Caki2 (cell line): ENCODE measurements at regions not wholly inside any gene's neighbourhood (a gene's known extent, or its start where the extent isn't known, plus 50 kb on each side); places are given as distances from the start of the nearest gene placed in this dataset.
"Not testable (repeated sequence)": the region's sequence is repeated elsewhere in the genome, so short reads cannot be mapped to it uniquely, and the experiment has no call there.

Experiments used
- DNase-seq: peaks from one replicate; pipeline ENCODE4 v3.0.0-alpha.2; 2015; ENCODE audit warnings: low read depth
- in situ Hi-C: cut with HindIII; loops from 2 replicates; pipeline ENCODE4 v1.10.0; 2016; ENCODE audit warnings: low sequenced_read_pairs, low pct_unique_long_range_greater_than_20kb, mixed read lengths

- in situ Hi-C loops: no loop called here
- DNase-seq: no peak
These were observed 360.9 kb downstream of the ADGRD1 start for GRCh38 chr12:131314524-131315090.

DNA sequence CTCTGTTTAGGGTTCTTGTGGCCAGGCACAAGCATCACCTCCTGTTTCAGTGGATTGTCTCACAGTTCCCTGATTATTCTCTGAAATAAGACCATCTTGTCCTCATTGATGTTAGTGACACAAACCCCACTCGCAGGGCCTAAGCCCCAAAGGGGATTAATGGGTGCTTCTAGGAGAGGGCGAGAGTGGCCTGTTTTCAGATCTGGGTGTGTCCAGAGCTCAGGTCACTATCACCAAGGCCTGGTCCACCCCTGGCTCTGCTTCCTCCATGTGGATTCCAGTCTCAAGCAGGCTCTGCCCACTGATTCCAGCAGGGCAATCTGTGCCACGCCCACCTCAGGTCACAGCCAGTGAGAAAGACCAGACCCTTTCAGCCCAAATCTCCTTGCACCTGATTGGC is 361.9 kb downstream of the ADGRD1 start:
- DNase-seq: no peak
- in situ Hi-C loops: no loop called here

- in situ Hi-C loops: no loop called here
- no peak for DNase-seq
These were observed 362.7 kb downstream of the ADGRD1 start for GRCh38 chr12:131316388-131316787.

DNA sequence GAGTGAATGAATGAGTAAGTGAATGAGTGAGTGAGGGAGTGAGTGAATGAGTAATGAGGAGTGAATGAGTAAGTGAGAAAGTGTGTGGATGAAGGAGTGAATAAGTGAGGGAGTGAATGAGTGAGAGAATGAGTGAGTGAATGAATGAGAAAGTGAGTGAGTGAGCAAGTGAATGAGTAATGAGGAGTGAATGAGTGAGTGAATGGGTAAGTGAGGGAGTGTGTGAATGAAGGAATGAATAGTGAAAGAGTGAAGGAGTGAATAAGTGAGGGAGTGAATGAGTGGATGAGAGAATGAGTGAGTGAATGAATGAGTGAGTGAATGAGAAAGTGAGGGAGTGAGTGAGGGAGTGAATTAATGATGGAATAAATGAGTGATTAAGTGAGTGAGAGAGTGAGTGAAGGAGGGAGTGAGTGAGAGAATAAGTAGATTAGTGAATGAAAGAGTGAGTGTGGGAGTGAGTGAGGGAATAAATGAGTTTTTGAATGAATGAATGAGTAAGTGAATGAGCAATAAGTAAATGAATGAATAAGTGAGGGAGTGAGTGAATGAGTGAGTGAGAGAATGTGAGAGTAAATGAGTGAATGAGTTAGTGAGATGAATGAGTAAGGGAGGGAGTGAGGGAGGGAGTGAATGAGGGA is 364.5 kb downstream of the ADGRD1 start:
- no peak for DNase-seq
- in situ Hi-C loops: no loop called here

- DNase-seq: no peak
- in situ Hi-C loops: no loop called here
These were observed 368.3 kb downstream of the ADGRD1 start for GRCh38 chr12:131321988-131322387.

DNA sequence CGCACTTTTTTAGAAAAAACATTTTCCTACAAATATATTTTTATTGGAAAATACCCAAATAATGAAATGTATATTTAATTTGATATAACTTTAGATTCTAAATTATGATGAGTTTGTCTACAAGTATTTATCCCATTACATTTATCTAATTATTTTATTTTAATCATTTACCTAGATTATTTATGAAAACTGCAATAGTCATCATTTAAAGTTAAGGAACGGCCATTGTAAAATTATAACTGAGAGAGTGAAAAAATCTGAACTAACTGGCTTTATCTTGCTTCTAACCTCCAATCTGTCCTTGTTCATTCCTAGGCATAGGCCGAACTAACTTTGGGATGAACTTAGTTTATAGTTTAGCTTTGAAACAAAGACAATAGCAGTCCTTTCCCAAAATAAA is 368.8 kb downstream of the ADGRD1 start:
- in situ Hi-C loops: not testable (repeated sequence)

DNA sequence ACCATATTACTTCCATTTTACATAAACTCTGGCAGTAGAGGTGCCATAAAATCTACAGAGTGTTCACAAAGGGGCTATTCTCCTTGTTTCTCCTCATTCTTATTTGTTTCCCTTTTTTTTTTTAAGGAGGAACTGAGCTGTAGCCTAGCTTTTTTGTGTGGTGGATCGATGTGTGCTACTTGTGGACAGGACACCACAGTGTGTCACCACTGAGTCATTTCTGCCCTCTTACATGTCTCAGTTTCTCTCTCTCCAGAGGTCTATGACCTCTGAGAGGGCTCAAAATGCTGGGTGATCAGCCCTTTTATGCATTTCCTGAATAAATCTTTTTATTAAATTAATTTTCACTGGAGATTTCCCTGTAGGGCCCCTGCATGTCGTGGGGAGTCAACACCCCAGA is 370.2 kb downstream of the ADGRD1 start:
- in situ Hi-C loops: no loop called here
- DNase-seq: no peak

More for the DNA sequence above, 368.8 kb downstream of the ADGRD1 start:
- not testable (repeated sequence) for DNase-seq

DNA sequence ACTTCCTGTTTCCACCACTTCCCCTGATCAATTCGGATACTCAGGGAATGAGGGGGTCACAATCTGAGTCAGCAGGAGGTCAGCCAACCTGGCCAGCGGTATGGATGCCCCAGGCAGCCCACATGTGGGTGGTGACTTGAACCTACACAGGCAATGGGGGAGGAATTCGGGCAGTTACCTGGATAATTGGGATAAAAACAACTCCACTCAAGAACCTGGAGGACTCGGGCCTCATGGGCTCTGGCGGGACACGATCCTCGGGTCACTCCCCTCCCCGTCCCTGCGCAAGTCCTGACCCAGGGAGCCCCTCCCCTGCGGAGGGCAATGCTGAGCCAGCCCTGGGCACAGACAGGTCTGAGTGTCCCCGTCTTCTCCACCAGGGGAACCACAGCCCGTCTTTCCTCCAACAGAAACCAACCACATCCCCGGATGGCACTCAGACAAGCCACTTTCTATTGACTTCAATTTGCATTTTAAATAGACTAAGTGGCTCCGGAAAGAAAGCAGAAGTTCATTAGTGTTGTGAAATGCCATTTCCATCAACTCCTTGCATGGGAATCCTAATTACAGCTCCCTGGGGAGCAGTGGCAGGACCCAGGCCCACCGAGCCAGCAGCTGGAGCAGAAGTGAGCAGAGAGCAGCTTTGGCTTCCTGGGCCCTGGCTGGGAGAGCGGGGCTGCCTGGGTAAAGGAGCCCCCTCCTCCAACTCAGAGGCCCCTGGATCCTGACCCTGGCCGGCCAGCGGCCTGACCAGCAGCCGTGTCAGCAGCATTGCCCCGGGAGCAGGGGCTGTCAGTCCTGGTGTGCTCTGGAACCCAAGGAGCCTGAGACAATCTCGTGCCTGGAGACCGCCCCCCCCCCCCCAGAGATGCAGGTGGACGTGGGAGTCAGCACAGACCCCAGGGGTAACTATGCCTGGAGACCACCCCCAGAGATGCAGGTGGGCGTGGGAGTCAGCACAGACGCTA is 374.1 kb downstream of the ADGRD1 start:
- in situ Hi-C loops: no loop called here
- no peak for DNase-seq

DNA sequence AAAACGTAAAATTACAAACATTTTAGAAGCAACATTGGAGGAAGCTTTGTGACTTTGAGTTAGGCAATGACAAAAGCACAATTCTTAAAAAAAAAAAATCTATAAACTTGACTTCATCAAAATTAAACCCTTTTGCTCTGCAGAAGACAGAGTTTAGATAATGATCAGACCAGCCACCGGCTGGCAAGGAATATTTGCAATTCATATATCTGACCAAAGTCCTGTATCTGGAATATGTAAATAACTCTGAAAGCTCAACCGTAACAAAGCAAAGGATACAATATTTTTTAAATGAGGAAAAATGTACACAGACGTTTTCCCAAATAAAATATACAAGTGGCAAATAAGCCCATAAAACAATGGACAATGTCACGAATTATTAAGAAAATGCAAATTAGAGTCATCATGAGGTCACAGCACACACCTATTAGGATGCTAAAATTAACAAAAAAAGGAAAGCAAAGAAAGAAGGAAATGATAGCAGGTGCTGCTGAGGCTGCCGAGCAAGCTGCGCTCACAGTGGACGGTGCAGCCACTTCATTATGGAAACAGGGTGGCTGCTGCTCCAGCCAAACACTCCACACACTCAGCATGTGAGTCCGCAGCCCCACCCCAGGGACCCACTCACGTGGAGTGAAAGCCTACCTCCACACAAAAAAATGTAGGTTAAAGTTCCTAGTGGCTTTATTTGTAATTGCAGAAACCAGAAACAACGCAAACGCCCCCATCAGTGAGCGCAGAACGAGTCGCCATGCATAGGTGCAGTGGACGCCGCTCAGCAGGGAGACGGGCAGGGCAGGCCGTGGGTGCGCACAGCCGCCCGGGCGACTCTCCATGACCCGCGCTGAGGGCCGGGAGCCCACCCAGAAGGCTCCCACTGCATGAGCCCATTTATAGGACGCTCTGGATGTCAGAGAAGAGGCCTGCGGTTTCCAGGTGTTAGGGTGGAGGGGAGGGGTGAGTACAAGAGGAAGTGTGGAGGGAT is 375.4 kb downstream of the ADGRD1 start:
- DNase-seq, in situ Hi-C loops: not testable (repeated sequence)

GRCh38 chr12:131330106-131330815 is 376.6 kb downstream of the ADGRD1 start:
- no peak for DNase-seq
- in situ Hi-C loops: no loop called here

DNA sequence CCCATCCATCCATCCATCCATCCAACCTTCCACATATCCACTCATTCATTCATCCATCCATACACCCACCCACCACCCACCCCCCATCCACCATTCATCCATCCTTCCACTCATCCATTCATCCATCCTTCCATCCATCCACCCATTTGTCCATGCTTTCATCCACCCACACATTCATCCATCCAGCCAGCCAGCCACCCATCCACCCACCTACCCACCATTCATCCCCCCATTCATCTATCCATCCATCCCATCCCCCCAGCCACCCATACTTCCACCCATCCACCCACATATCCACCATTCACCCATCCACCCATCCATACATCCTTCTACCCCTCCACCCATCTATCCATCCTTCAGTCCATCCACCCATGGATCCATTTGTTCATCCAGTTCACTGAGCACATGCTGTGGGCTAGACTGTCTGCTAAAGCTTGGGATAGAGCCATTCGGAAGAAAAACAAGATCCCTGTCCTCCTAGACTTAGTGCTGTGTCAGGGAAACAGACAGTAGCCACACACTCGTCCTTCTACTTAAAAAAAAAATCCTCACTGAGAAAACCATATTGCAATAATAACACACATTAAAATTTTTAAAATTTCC is 377.5 kb downstream of the ADGRD1 start:
- in situ Hi-C loops: no loop called here
- DNase-seq: no peak

DNA sequence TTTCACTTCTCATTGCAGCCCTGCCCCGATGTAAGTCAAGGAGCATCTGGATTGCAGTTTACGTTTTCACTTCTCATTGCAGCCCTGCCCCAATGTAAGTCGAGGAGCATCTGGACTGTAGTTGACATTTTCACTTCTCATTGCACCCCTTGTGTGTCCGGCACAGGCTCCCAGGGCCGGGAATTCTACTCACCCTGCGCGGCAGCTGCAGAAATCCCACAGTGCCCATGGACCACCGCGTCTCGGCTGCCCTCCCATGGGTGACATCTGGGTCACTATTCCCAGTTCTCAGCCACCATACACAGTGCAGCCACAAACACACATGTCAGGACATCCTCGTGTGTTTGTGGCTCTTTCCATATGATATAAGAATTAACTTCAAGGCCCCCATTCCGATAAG is 378.5 kb downstream of the ADGRD1 start:
- DNase-seq: no peak
- in situ Hi-C loops: no loop called here

DNA sequence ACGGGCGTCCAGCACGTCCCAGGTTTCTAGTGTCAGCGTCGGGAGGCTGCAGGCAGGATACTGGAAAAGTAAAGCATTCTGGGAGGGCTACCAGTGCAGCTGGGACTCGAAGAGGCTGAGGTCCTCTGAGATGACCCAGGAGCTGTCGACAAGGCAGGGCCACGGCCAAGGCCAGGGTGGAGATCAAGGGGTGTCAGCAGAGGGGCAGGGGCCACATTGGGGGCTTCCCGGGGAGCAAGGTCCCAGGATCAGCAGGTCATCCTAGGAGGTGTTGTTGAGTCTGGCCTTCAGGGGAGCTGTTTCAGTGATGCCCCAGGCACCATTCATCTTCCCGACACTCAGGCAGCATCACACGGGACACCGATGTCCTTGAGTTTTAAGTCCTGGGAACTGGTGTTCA is 377.8 kb upstream of the SFSWAP start:
- DNase-seq: no peak
- in situ Hi-C loops: no loop called here

DNA sequence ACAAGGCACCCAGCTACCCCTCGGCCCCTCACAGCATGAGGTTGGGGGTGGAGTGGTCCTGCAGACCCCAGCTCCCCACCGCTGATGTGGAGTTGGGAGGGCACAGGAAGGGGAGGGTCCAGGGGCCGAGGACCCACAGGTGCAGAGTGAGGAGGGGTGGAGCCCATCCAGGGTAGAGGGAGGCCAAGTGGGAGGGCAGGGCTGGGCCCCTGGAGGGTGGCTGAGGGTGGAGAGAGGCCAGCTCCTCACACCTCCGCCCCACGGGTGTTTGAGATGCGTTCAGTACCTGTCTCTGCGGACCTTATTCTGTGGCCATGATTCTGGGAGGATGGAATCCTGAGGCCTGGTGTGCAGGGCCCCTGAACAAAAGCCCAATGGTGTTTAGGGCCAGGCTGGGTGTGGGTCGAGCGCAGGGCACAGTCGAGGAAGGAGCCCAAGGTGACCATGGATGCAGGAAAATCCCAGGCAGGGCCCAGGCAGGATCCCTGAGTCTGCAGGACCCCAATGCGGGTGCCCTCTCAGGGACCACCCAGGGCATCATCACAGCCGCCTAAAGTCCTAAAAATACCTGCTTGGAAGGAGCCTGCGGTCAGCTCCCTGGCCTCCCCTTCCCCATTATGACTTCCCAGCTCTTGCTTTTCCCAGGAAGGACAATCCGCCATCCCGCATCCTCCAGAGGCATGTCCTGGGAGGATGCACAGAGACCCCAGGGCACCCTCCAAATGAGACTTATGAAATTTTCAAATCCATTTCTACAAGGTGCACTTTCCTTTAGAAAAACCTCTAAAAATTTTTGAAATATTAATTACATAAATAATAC is 377.1 kb upstream of the SFSWAP start:
- no peak for DNase-seq
- in situ Hi-C loops: no loop called here

DNA sequence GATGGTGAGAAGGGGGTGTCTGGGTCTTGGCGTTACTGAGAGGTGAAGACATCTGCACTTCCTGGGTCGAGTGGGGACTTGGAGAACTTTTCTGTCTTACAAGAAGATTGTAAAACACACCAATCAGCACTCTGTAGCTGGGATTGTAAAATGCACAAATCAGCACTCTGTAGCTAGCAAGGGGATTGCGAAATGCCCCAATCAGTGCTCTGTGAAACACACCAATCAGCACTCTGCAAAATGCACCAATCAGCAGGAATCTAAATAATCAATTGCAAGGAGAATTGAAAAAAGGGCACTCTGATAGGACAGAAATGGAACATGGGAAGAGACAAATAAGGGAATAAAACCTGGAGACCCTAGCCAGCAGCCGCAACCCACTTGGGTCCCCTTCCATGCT is 376.1 kb upstream of the SFSWAP start:
- in situ Hi-C loops: no loop called here
- DNase-seq: no peak

DNA sequence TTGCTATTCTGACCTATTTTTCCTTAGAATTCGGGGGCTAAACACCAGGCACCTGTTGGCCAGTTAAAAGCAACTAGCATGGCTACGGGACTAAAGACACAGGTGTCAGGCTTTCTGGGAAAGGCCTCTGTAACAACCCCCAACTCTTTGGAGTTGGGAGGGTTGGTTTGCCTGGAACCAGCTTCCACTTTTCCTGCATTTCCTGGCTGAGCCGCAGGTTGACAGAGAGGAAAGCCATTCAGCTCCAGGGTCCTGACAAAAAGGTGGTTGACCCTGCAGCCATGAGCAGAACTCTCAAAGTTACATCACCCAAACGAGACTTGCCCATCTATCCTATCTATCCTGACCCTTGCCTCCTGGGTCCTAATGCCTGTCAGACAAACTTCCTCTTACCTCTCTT is 375.4 kb upstream of the SFSWAP start:
- in situ Hi-C loops: no loop called here
- no peak for DNase-seq
